ENCODE measurements at regions not wholly inside any gene's neighbourhood (a gene's known extent, or its start where the extent isn't known, plus 50 kb on each side); places are given as distances from the start of the nearest gene placed in this dataset.

GRCh38 chr22:22040472-22040871, 57.9 kb upstream of the TOP3B start:
- no peak overlapping the region for H3K4me2 ChIP-seq (ENCODE audit: insufficient read depth, low read length)
- no peaks in the 10 kb centered on the region for H3K36me3 ChIP-seq (ENCODE audit: control insufficient read depth in 2 of 2, extremely low read depth in 1 of 2, insufficient read depth in 2 of 2, low read length in 2 of 2)
- no peaks in the 10 kb centered on the region for H3K9me1 ChIP-seq (replicated peaks; ENCODE audit: control insufficient read depth, extremely low read depth, insufficient read depth, low read length)
- H3K9ac ChIP-seq (replicated peaks; ENCODE audit: extremely low read depth, insufficient read depth, low read length), result no peak overlapping the region
- TF ChIP-seq EZH2 (IDR thresholded peaks at IDR 0.05; ENCODE audit: borderline replicate concordance, low read depth, low read length, severe bottlenecking), result no peak
- TF ChIP-seq JUN (IDR thresholded peaks at IDR 0.05; ENCODE audit: borderline replicate concordance, insufficient read depth, insufficient read length, low read depth), result no peak
- no peak for TF ChIP-seq GATA2 (IDR thresholded peaks at IDR 0.05; ENCODE audit: insufficient read depth, insufficient read length, low read depth, low read length)
- no peak for TF ChIP-seq POLR2AphosphoS5 (IDR thresholded peaks at IDR 0.05; ENCODE audit: insufficient read depth, low read depth, low read length)
- no peak for TF ChIP-seq POLR2A (IDR thresholded peaks at IDR 0.05; ENCODE audit: low read depth, low read length)
- no peak for TF ChIP-seq MAX (IDR thresholded peaks at IDR 0.05; ENCODE audit: insufficient read depth, insufficient read length)
- TF ChIP-seq MYC (IDR thresholded peaks at IDR 0.05; ENCODE audit: low read depth, low read length), result no peak
- dilution Hi-C loops (cut with MboI; ENCODE audit: extremely low pct_ligation_motif_present, low sequenced_read_pairs) (no loop called here), intact Hi-C loops (cut with micrococcal nuclease) (no loop called here)
- H3K79me2 ChIP-seq (ENCODE audit: control insufficient read depth, insufficient read depth, low read length), result no peaks in the 10 kb centered on the region
- ChIA-PET CTCF (no interaction called here), POLR2A (no interaction called here)
- no TSS peak for BruUV-seq (replicated peaks)
- no peak for FAIRE-seq
- no peak for DNase-seq (ENCODE audit: low read depth, low spot score)
- H3K4me3 ChIP-seq (replicated peaks in 1 of 3; ENCODE audit: insufficient read depth in 1 of 3, low read depth in 1 of 3, low read length in 3 of 3), result no peak overlapping the region
- H3K27me3 ChIP-seq (ENCODE audit: control insufficient read depth in 2 of 2, insufficient read depth in 2 of 2, low read length in 2 of 2), result peaks cover 10 to 11% of the 10 kb centered on the region in 2 experiments
- no peak overlapping the region for H3K27ac ChIP-seq (ENCODE audit: insufficient read depth, low read depth, low read length)
- H3K4me1 ChIP-seq (ENCODE audit: control insufficient read depth, extremely low read depth, insufficient read depth, low read length), result no peaks in the 10 kb centered on the region
- H2AFZ ChIP-seq (ENCODE audit: low read depth, low read length), result no peak overlapping the region
- H3K9me3 ChIP-seq (replicated peaks; ENCODE audit: control insufficient read depth, insufficient read depth, low read length), result no peaks in the 10 kb centered on the region
- H4K20me1 ChIP-seq (replicated peaks; ENCODE audit: control insufficient read depth, extremely low read depth, insufficient read depth, low read length), result no peaks in the 10 kb centered on the region

GRCh38 chr22:22039286-22040074, 56.9 kb upstream of the TOP3B start:
- BruUV-seq (replicated peaks), result no TSS peak
- Histone ChIP-seq H3K27me3 (ENCODE audit: control insufficient read depth in 2 of 2, insufficient read depth in 2 of 2, low read length in 2 of 2) (peaks cover 9 to 10% of the 10 kb centered on the region in 2 experiments), H2AFZ (ENCODE audit: low read depth, low read length) (no peak overlapping the region), H3K4me2 (ENCODE audit: insufficient read depth, low read length) (no peak overlapping the region), H3K4me3 (replicated peaks in 1 of 3; ENCODE audit: insufficient read depth in 1 of 3, low read depth in 1 of 3, low read length in 3 of 3) (no peak overlapping the region), H3K79me2 (ENCODE audit: control insufficient read depth, insufficient read depth, low read length) (no peaks in the 10 kb centered on the region), H3K9me1 (replicated peaks; ENCODE audit: control insufficient read depth, extremely low read depth, insufficient read depth, low read length) (no peaks in the 10 kb centered on the region), H3K4me1 (ENCODE audit: control insufficient read depth, extremely low read depth, insufficient read depth, low read length) (no peaks in the 10 kb centered on the region), H3K9me3 (replicated peaks; ENCODE audit: control insufficient read depth, insufficient read depth, low read length) (no peaks in the 10 kb centered on the region), H3K36me3 (ENCODE audit: control insufficient read depth in 2 of 2, extremely low read depth in 1 of 2, insufficient read depth in 2 of 2, low read length in 2 of 2) (no peaks in the 10 kb centered on the region), H4K20me1 (replicated peaks; ENCODE audit: control insufficient read depth, extremely low read depth, insufficient read depth, low read length) (no peaks in the 10 kb centered on the region), H3K9ac (replicated peaks; ENCODE audit: extremely low read depth, insufficient read depth, low read length) (no peak overlapping the region), H3K27ac (ENCODE audit: insufficient read depth, low read depth, low read length) (no peak overlapping the region)
- intact Hi-C loops (cut with micrococcal nuclease), result no loop called here
- TF ChIP-seq JUN (IDR thresholded peaks at IDR 0.05; ENCODE audit: borderline replicate concordance, insufficient read depth, insufficient read length, low read depth), result no peak
- no peak for TF ChIP-seq FOS (IDR thresholded peaks at IDR 0.05; ENCODE audit: borderline replicate concordance, insufficient read depth, low read length)
- TF ChIP-seq MAX (IDR thresholded peaks at IDR 0.05; ENCODE audit: insufficient read depth, insufficient read length), result no peak
- TF ChIP-seq GATA2 (IDR thresholded peaks at IDR 0.05; ENCODE audit: insufficient read depth, insufficient read length, low read depth, low read length), result no peak
- TF ChIP-seq EZH2 (IDR thresholded peaks at IDR 0.05; ENCODE audit: borderline replicate concordance, low read depth, low read length, severe bottlenecking), result no peak
- TF ChIP-seq POLR2A (IDR thresholded peaks at IDR 0.05; ENCODE audit: low read depth, low read length), result no peak
- no peak for TF ChIP-seq POLR2AphosphoS5 (IDR thresholded peaks at IDR 0.05; ENCODE audit: insufficient read depth, low read depth, low read length)
- no peak for TF ChIP-seq MYC (IDR thresholded peaks at IDR 0.05; ENCODE audit: low read depth, low read length)
- no peak for TF ChIP-seq CTCF (IDR thresholded peaks at IDR 0.05; ENCODE audit: extremely low read depth in 1 of 2, insufficient read depth in 1 of 2, low read depth in 1 of 2, low read length in 2 of 2)
- dilution Hi-C loops (cut with MboI; ENCODE audit: extremely low pct_ligation_motif_present, low sequenced_read_pairs), result no loop called here
- no peak for FAIRE-seq
- no peak for DNase-seq (ENCODE audit: low read depth, low spot score)
- POLR2A ChIA-PET, result no interaction called here
- CTCF ChIA-PET, result no interaction called here

Measured in endothelial cell of umbilical vein (primary cell).